Right lung (tissue), 2 donors: ENCODE measurements at regions not wholly inside any gene's neighbourhood (a gene's known extent, or its start where the extent isn't known, plus 50 kb on each side); places are given as distances from the start of the nearest gene placed in this dataset.

Source experiments
- DNase-seq, 2 donors: peaks; one replicate each; pipeline ENCODE4 v3.0.0-alpha.2; 2013

GRCh38 chr9:80932181-80932580 lies 757.2 kb downstream of the TLE1 start:
- DNase-seq: no peak

GRCh38 chr9:80931163-80931562 lies 758.2 kb downstream of the TLE1 start:
- DNase-seq: no peak

- DNase-seq: no peak
Measured at GRCh38 chr9:80928697-80929096, 760.6 kb downstream of the TLE1 start.

GRCh38 chr9:80926611-80927010 lies 762.7 kb downstream of the TLE1 start:
- DNase-seq: no peak

- DNase-seq: no peak
Measured at GRCh38 chr9:80922544-80922943, 766.8 kb downstream of the TLE1 start.

GRCh38 chr9:80906728-80907127 lies 782.6 kb downstream of the TLE1 start:
- no peak for DNase-seq

GRCh38 chr9:80899208-80899607 lies 790.1 kb downstream of the TLE1 start:
- DNase-seq: peak; percentile 32 to 40

- DNase-seq: no peak
Measured at GRCh38 chr9:80893190-80893589, 796.2 kb downstream of the TLE1 start.

GRCh38 chr9:80892703-80893102 lies 796.6 kb downstream of the TLE1 start:
- no peak for DNase-seq

GRCh38 chr9:80890124-80890523 lies 799.2 kb downstream of the TLE1 start:
- DNase-seq: no peak

GRCh38 chr9:80885894-80886293 lies 803.5 kb downstream of the TLE1 start:
- no peak for DNase-seq

- no peak for DNase-seq
Measured at GRCh38 chr9:80883826-80884579, 805.3 kb downstream of the TLE1 start.

GRCh38 chr9:80883426-80883825 lies 805.9 kb downstream of the TLE1 start:
- no peak for DNase-seq

GRCh38 chr9:80881940-80882339 lies 807.4 kb downstream of the TLE1 start:
- DNase-seq: no peak

GRCh38 chr9:80881320-80881719 lies 808.0 kb downstream of the TLE1 start:
- DNase-seq: no peak

GRCh38 chr9:80878556-80878955 lies 810.8 kb downstream of the TLE1 start:
- DNase-seq: no peak

GRCh38 chr9:80875947-80876346 lies 813.4 kb downstream of the TLE1 start:
- DNase-seq: no peak

GRCh38 chr9:80874276-80874675 lies 815.1 kb downstream of the TLE1 start:
- no peak for DNase-seq

GRCh38 chr9:80873861-80874260 lies 815.5 kb downstream of the TLE1 start:
- no peak for DNase-seq

- DNase-seq: no peak
Measured at GRCh38 chr9:80871596-80871995, 817.8 kb downstream of the TLE1 start.

GRCh38 chr9:80867731-80868130 lies 821.6 kb downstream of the TLE1 start:
- no peak for DNase-seq

GRCh38 chr9:80866576-80867227 lies 822.6 kb downstream of the TLE1 start:
- DNase-seq: no peak

GRCh38 chr9:80866121-80866520 lies 823.2 kb downstream of the TLE1 start:
- no peak for DNase-seq

- DNase-seq: peak; percentile 8 to 25
Measured at GRCh38 chr9:80843028-80843427, 846.3 kb downstream of the TLE1 start.
